K562 (cell line): ENCODE measurements at regions not wholly inside any gene's neighbourhood (a gene's known extent, or its start where the extent isn't known, plus 50 kb on each side); places are given as distances from the start of the nearest gene placed in this dataset.

Experiments used
- ATAC-seq: fragments of 200-7000 bp; cut with Tn5 transposase; 3 replicates; pipeline ENCODE4 v1.9.1; 2020; ENCODE audit warnings: moderate library complexity
- BruUV-seq: library from RNA; stranded (reverse); fragments of 400-500 nt; replicated peaks from 2 replicates; lab custom pipeline; 2021; lab: Mats Ljungman, UMichigan
- CTCF ChIA-PET: fragments of 300-600 bp; formaldehyde crosslinking; extraction: SDS; loops from one replicate; lab custom pipeline; 2021; ENCODE audit warnings: low intra/inter-chr PET ratio; lab: Yijun Ruan, JAX
- POLR2A ChIA-PET: fragments of 300-600, 350-650 bp; sonication (Branson Sonifier 250); formaldehyde crosslinking; extraction: SDS; loops from one replicate; lab custom pipeline; 2021; ENCODE audit warnings: antibody characterized with exemption, inconsistent platforms; lab: Yijun Ruan, JAX
- DNase-seq, 4 experiments: peaks; one replicate each; pipeline versions ENCODE4 v3.0.0 to v3.0.0-alpha.2; 2011 to 2018; ENCODE audit warnings: low spot score in 3 of 4, mixed read lengths in 3 of 4; ENCODE audit errors: extremely low read depth in 1 of 4
- FAIRE-seq: peaks from 2 replicates; lab custom pipeline; 2011; peaks lifted over from hg19 to GRCh38; lab: Jason Lieb, UNC
- H2AFZ ChIP-seq: 2 replicates; pipeline ENCODE4 v1.6.0; 2011; ENCODE audit warnings: low read depth, low read length, control low read depth, inconsistent platforms
- H3K27ac ChIP-seq: fragments of 200-600 bp; 3 replicates; pipeline ENCODE4 v1.8.0; 2011; ENCODE audit warnings: low read depth, mild to moderate bottlenecking, control low read depth, inconsistent platforms, low read length, moderate library complexity, mixed read lengths; ENCODE audit errors: extremely low read depth
- H3K27me3 ChIP-seq, 2 experiments: fragments of 300-600 bp in 1 of 2; 2 replicates in 1 of 2; 3 replicates in 1 of 2; pipeline versions ENCODE4 v1.6.0 to v1.8.0; 2011; ENCODE audit warnings: inconsistent platforms in 2 of 2, low read length in 2 of 2, mild to moderate bottlenecking in 1 of 2, mixed read lengths in 1 of 2, moderate library complexity in 1 of 2; ENCODE audit not compliant: control insufficient read depth in 2 of 2, insufficient read depth in 2 of 2
- H3K36me3 ChIP-seq: fragments of 300-600 bp; 3 replicates; pipeline ENCODE4 v1.8.0; 2011; ENCODE audit warnings: mild to moderate bottlenecking, low read length, inconsistent platforms; ENCODE audit not compliant: control insufficient read depth, insufficient read depth
- H3K4me1 ChIP-seq, 2 experiments: fragments of 200-600 bp in 1 of 2; replicated peaks in 1 of 2; 2 replicates in 1 of 2; 3 replicates in 1 of 2; pipeline versions ENCODE4 v1.5.1 to v1.8.0; 2011; ENCODE audit warnings: inconsistent platforms in 2 of 2, low read length in 2 of 2, mild to moderate bottlenecking in 1 of 2, mixed read lengths in 1 of 2, moderate library complexity in 1 of 2; ENCODE audit not compliant: control insufficient read depth in 2 of 2, insufficient read depth in 2 of 2
- H3K4me2 ChIP-seq: 2 replicates; pipeline ENCODE4 v1.6.1; 2011; ENCODE audit warnings: low read length, control low read depth, inconsistent platforms, mixed read lengths; ENCODE audit not compliant: insufficient read depth
- H3K4me3 ChIP-seq: fragments of 200-600 bp; sonication (generic), shearing (Covaris generic); 2 replicates; pipeline ENCODE4 v1.5.1; 2016; ENCODE audit warnings: control low read depth, inconsistent platforms
- H3K79me2 ChIP-seq: fragments of 200-600 bp; 3 replicates; pipeline ENCODE4 v1.8.0; 2011; ENCODE audit warnings: low read length, inconsistent platforms; ENCODE audit not compliant: control insufficient read depth, insufficient read depth
- H3K9ac ChIP-seq, 2 experiments: 2 replicates each; pipeline versions ENCODE4 v1.6.0 to v1.6.1; 2011; ENCODE audit warnings: low read depth in 2 of 2, low read length in 2 of 2, control low read depth in 1 of 2, inconsistent platforms in 1 of 2, mild to moderate bottlenecking in 1 of 2, mixed read lengths in 1 of 2; ENCODE audit not compliant: insufficient read depth in 1 of 2
- H3K9me1 ChIP-seq: one replicate; pipeline ENCODE4 v1.6.0; 2011; ENCODE audit warnings: inconsistent platforms, mild to moderate bottlenecking, low read length, moderate library complexity; ENCODE audit not compliant: control insufficient read depth, insufficient read depth
- H3K9me3 ChIP-seq: replicated peaks from 2 replicates; pipeline ENCODE4 v1.5.1; 2011; ENCODE audit warnings: low read depth, low read length, inconsistent platforms; ENCODE audit not compliant: control insufficient read depth, insufficient read depth
- H4K20me1 ChIP-seq: replicated peaks from 2 replicates; pipeline ENCODE4 v1.6.1; 2011; ENCODE audit warnings: low read length, inconsistent platforms, mixed read lengths; ENCODE audit not compliant: control insufficient read depth, insufficient read depth
- CAMTA2 ChIP-seq: fragments of 250-450 bp; sonication (Bioruptor Pico); conservative IDR thresholded peaks from 2 replicates; pipeline ENCODE4 v1.5.1; 2022
- FIP1L1 ChIP-seq: fragments of 200-400 bp; formaldehyde crosslinking; IDR thresholded peaks from 2 replicates; pipeline ENCODE4 v1.6.1; 2018; ENCODE audit warnings: mild to moderate bottlenecking, low read depth, low read length; ENCODE audit not compliant: poor library complexity, severe bottlenecking
- GABPA ChIP-seq: fragments of 200-800 bp; sonication (Bioruptor generic); conservative IDR thresholded peaks from 2 replicates; pipeline ENCODE4 v1.6.1; 2016; ENCODE audit warnings: low read depth, missing genetic modification characterization, missing compliant biosample characterization
- GABPB2 ChIP-seq: fragments of 250-450 bp; sonication (Bioruptor Pico); conservative IDR thresholded peaks from 2 replicates; pipeline ENCODE4 v1.5.1; 2021; ENCODE audit warnings: mild to moderate bottlenecking
- RFX1 ChIP-seq: fragments of 450-650 bp; IDR thresholded peaks from 2 replicates; pipeline ENCODE4 v1.6.1; 2016; ENCODE audit warnings: mild to moderate bottlenecking, moderate library complexity
- SIX5 ChIP-seq, 2 experiments: IDR thresholded peaks; 2 replicates each; pipeline ENCODE4 v1.6.1; 2011; ENCODE audit warnings: low read length in 2 of 2, borderline replicate concordance in 1 of 2, low read depth in 1 of 2, mild to moderate bottlenecking in 1 of 2, moderate library complexity in 1 of 2; ENCODE audit not compliant: insufficient read depth in 1 of 2
- SNIP1 ChIP-seq: fragments of 450-650 bp; IDR thresholded peaks from 2 replicates; pipeline ENCODE4 v1.7.1; 2017; ENCODE audit warnings: low read depth, mild to moderate bottlenecking
- SNRNP70 ChIP-seq: fragments of 200-400 bp; formaldehyde crosslinking; optimal IDR thresholded peaks from 2 replicates; pipeline ENCODE3; 2017; ENCODE audit warnings: low read depth, low read length
- ZNF133 ChIP-seq: fragments of 250-450 bp; sonication (Bioruptor Pico); IDR thresholded peaks from 2 replicates; pipeline ENCODE4 v1.4.0; 2020; ENCODE audit warnings: mild to moderate bottlenecking
- ZNF143 ChIP-seq: sonication (generic); formaldehyde crosslinking; IDR thresholded peaks from 2 replicates; pipeline ENCODE4 v1.9.0; 2022; ENCODE audit warnings: mild to moderate bottlenecking, missing genetic modification reagents
- ZNF282 ChIP-seq: sonication (generic); formaldehyde crosslinking; IDR thresholded peaks from 2 replicates; pipeline ENCODE4 v1.8.1; 2023; ENCODE audit warnings: missing genetic modification reagents
- ZNF311 ChIP-seq: fragments of 250-450 bp; sonication (Bioruptor Pico); IDR thresholded peaks from 2 replicates; pipeline ENCODE4 v1.4.0; 2020; ENCODE audit warnings: mild to moderate bottlenecking, moderate library complexity
- ZNF431 ChIP-seq: sonication (generic); formaldehyde crosslinking; IDR thresholded peaks from 2 replicates; pipeline ENCODE4 v1.8.0; 2022; ENCODE audit warnings: mild to moderate bottlenecking, missing genetic modification reagents
- ZNF707 ChIP-seq: fragments of 250-450 bp; sonication (Bioruptor Pico); conservative IDR thresholded peaks from 2 replicates; pipeline ENCODE4 v1.8.0; 2022; ENCODE audit warnings: inconsistent platforms, mild to moderate bottlenecking, moderate library complexity
- WGBS: fragments of 100-300 bp; shearing (Covaris generic); methylation state at CpG from one replicate; pipeline ENCODE4 v1.1.6; 2016; ENCODE audit warnings: low coverage, mixed read lengths; ENCODE audit not compliant: insufficient coverage; ENCODE audit errors: missing lambda C conversion rate; 5-methylcytosine and 5-hydroxymethylcytosine counted together
- in situ Hi-C: fragments of 300-500 bp; cut with MboI; formaldehyde crosslinking; loops from 4 replicates; pipeline ENCODE4 v1.15.0; 2018; ENCODE audit warnings: inconsistent platforms, mixed read lengths
- intact Hi-C: fragments of 100-400 bp; cut with micrococcal nuclease; formaldehyde crosslinking; loops from 2 replicates; pipeline ENCODE4 v1.14.2; 2022
- TF ChIP-seq, protein P1 (sequence below): fragments of 250-450 bp; sonication (Bioruptor Pico); IDR thresholded peaks from 2 replicates; pipeline ENCODE4 v1.5.0; 2021
- TF ChIP-seq, protein P2 (sequence below), 2 experiments: fragments of 250-450 bp in 1 of 2; fragments of 450-650 bp in 1 of 2; sonication (Bioruptor Pico) in 1 of 2; IDR thresholded peaks; 2 replicates each; pipeline versions ENCODE4 v1.6.1 to v1.8.0; 2016 to 2021; ENCODE audit warnings: mild to moderate bottlenecking in 2 of 2, moderate library complexity in 2 of 2, missing compliant biosample characterization in 1 of 2, missing genetic modification characterization in 1 of 2
- TF ChIP-seq, protein P3 (sequence below): sonication (generic); formaldehyde crosslinking; IDR thresholded peaks from 2 replicates; pipeline ENCODE4 v1.9.0; 2022; ENCODE audit warnings: mild to moderate bottlenecking, missing genetic modification reagents

DNA sequence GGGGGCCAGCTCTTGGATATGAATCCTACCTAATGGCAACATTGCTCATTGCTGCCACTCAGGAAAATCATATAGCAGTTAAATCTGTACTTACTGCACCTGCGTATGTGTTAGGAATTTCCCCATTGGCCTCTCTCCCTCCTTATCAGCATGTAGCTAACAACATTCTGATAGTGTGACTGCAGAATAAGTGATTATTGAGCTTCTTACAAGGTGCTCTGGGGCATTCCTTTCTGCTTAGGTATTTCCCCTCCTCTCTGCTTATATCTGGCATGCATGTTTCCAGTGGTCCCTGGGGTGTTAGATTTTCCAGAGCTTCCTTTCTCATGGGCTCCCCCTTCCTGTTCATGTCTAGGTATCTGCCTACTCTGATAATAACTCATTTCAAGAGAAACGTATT is 414.1 kb upstream of the SLITRK1 start:
- no peaks in the 10 kb centered on the region for H4K20me1 ChIP-seq
- WGBS, result 0% methylated on average over 1 of the region's 2 CpGs
- H3K36me3 ChIP-seq, result no peaks in the 10 kb centered on the region
- in situ Hi-C loops, result no loop called here
- H3K9me1 ChIP-seq, result no peaks in the 10 kb centered on the region
- no peak overlapping the region for H3K9ac ChIP-seq
- H2AFZ ChIP-seq, result no peak overlapping the region
- no peaks in the 10 kb centered on the region for H3K27me3 ChIP-seq
- POLR2A ChIA-PET, result no interaction called here
- H3K4me1 ChIP-seq, result no peaks in the 10 kb centered on the region
- ATAC-seq, result no peak
- H3K4me2 ChIP-seq, result no peak overlapping the region
- no TSS peak for BruUV-seq
- CTCF ChIA-PET, result no interaction called here
- DNase-seq, result no peak
- H3K4me3 ChIP-seq, result no peak overlapping the region
- TF ChIP-seq ZNF282 (CRISPR knock-in tag), result no peak
- no peak for TF ChIP-seq ZNF311 (CRISPR knock-in tag)
- TF ChIP-seq RFX1, result no peak
- TF ChIP-seq, all 486 proteins: peak for 0
- intact Hi-C loops, result no loop called here
- H3K79me2 ChIP-seq, result no peaks in the 10 kb centered on the region
- no peak for FAIRE-seq
- no peak overlapping the region for H3K27ac ChIP-seq
- no peaks in the 10 kb centered on the region for H3K9me3 ChIP-seq

DNA sequence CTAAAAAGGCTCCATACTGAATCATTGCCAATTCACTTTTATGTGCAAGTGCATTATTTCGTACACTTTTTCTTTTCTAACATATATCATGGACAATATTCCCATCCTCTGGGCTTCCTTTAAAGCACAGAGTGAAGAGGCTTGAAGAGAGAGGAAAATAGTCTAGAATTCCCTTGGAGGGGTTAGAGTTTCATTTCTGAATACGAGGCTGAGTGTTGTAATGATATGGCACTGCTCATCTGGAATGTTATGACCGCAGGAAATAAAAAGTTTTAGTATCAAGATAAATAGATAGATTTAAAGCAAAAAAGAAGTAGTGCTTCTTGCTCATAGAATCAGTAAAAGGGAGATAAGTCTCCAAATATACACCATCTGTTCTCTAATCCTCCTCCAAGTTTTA is 412.3 kb upstream of the SLITRK1 start:
- H3K9me3 ChIP-seq, result no peaks in the 10 kb centered on the region
- CTCF ChIA-PET, result no interaction called here
- H3K9me1 ChIP-seq, result no peaks in the 10 kb centered on the region
- no peak overlapping the region for H3K27ac ChIP-seq
- H3K9ac ChIP-seq, result no peak overlapping the region
- in situ Hi-C loops, result no loop called here
- no peak for DNase-seq
- H3K79me2 ChIP-seq, result no peaks in the 10 kb centered on the region
- intact Hi-C loops, result no loop called here
- POLR2A ChIA-PET, result no interaction called here
- ATAC-seq, result no peak
- FAIRE-seq, result no peak
- 0% methylated on average over 3 of the region's 3 CpGs for WGBS
- no peaks in the 10 kb centered on the region for H3K36me3 ChIP-seq
- H4K20me1 ChIP-seq, result no peaks in the 10 kb centered on the region
- H3K27me3 ChIP-seq, result no peaks in the 10 kb centered on the region
- no peak overlapping the region for H3K4me3 ChIP-seq
- BruUV-seq, result no TSS peak
- H3K4me2 ChIP-seq, result no peak overlapping the region
- no peak overlapping the region for H2AFZ ChIP-seq
- H3K4me1 ChIP-seq, result no peaks in the 10 kb centered on the region
- TF ChIP-seq, protein P1, sequence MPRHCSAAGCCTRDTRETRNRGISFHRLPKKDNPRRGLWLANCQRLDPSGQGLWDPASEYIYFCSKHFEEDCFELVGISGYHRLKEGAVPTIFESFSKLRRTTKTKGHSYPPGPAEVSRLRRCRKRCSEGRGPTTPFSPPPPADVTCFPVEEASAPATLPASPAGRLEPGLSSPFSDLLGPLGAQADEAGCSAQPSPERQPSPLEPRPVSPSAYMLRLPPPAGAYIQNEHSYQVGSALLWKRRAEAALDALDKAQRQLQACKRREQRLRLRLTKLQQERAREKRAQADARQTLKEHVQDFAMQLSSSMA (CRISPR knock-in tag), result no peak
- TF ChIP-seq ZNF133 (CRISPR knock-in tag), result no peak
- no peak for TF ChIP-seq FIP1L1
- TF ChIP-seq, protein P2, sequence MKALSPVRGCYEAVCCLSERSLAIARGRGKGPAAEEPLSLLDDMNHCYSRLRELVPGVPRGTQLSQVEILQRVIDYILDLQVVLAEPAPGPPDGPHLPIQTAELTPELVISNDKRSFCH (CRISPR knock-in tag; IDR thresholded peaks at IDR 0.05), result no peak
- TF ChIP-seq, protein P2 (tag; IDR thresholded peaks at IDR 0.05), result no peak
- no peak for TF ChIP-seq ZNF707 (CRISPR knock-in tag)
- TF ChIP-seq SIX5 (IDR thresholded peaks at IDR 0.05; ENCODE audit: borderline replicate concordance in 1 of 2, insufficient read depth in 1 of 2, low read depth in 1 of 2, low read length in 2 of 2), result no peak
- TF ChIP-seq CAMTA2, result no peak
- TF ChIP-seq SNIP1, result no peak
- no peak for TF ChIP-seq ZNF143 (CRISPR knock-in tag)
- TF ChIP-seq, protein P3, sequence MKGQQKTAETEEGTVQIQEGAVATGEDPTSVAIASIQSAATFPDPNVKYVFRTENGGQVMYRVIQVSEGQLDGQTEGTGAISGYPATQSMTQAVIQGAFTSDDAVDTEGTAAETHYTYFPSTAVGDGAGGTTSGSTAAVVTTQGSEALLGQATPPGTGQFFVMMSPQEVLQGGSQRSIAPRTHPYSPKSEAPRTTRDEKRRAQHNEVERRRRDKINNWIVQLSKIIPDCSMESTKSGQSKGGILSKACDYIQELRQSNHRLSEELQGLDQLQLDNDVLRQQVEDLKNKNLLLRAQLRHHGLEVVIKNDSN (CRISPR knock-in tag), result no peak
- no peak for TF ChIP-seq GABPA
- TF ChIP-seq ZNF431 (CRISPR knock-in tag), result no peak
- TF ChIP-seq GABPB2, result no peak
- no peak for TF ChIP-seq SNRNP70
